OCI-LY7 (cell line): ENCODE measurements at regions not wholly inside any gene's neighbourhood (a gene's known extent, or its start where the extent isn't known, plus 50 kb on each side); places are given as distances from the start of the nearest gene placed in this dataset.

ENCODE experiments used
- BruUV-seq: library from RNA; stranded (reverse); fragments of 400-500 nt; replicated peaks from 2 replicates; lab custom pipeline; 2021; lab: Mats Ljungman, UMichigan
- CTCF ChIA-PET: fragments of 300-600 bp; sonication (Branson Sonifier 250); formaldehyde crosslinking; loops from one replicate; lab custom pipeline; 2022; ENCODE audit warnings: antibody characterized with exemption; ENCODE audit not compliant: unreplicated experiment; lab: Charles Lee
- POLR2A ChIA-PET: fragments of 300-600 bp; sonication (Branson Sonifier 250); formaldehyde crosslinking; loops from one replicate; lab custom pipeline; 2022; ENCODE audit warnings: antibody characterized with exemption; lab: Charles Lee
- DNase-seq: peaks from one replicate; pipeline ENCODE4 v3.0.0-alpha.2; 2015; ENCODE audit warnings: low spot score
- H2AFZ ChIP-seq: fragments of 200-600 bp; sonication (generic), shearing (Covaris generic); 2 replicates; pipeline ENCODE4 v1.6.1; 2014; ENCODE audit warnings: mild to moderate bottlenecking, antibody characterized with exemption, low read length, moderate library complexity
- H3K27ac ChIP-seq: fragments of 200-600 bp; sonication (generic); 2 replicates; pipeline ENCODE4 v1.5.1; 2014; ENCODE audit warnings: mixed run types, low read depth, mild to moderate bottlenecking, moderate library complexity, low read length, inconsistent platforms; ENCODE audit not compliant: poor library complexity, severe bottlenecking
- H3K36me3 ChIP-seq: fragments of 200-600 bp; sonication (generic); 2 replicates; pipeline ENCODE4 v1.6.1; 2014; ENCODE audit warnings: mild to moderate bottlenecking, antibody characterized with exemption, low read length, moderate library complexity, mixed read lengths; ENCODE audit not compliant: insufficient read depth
- H3K4me1 ChIP-seq: fragments of 200-600 bp; sonication (generic); 2 replicates; pipeline ENCODE4 v1.5.1; 2014; ENCODE audit warnings: mild to moderate bottlenecking, low read length; ENCODE audit not compliant: insufficient read depth, poor library complexity, severe bottlenecking
- H3K4me2 ChIP-seq: fragments of 200-600 bp; sonication (generic); 2 replicates; pipeline ENCODE4 v1.6.1; 2014; ENCODE audit warnings: mild to moderate bottlenecking, low read length
- H3K4me3 ChIP-seq: fragments of 200-600 bp; sonication (generic); 2 replicates; pipeline ENCODE4 v1.5.1; 2014; ENCODE audit warnings: mild to moderate bottlenecking, low read depth, low read length; ENCODE audit not compliant: poor library complexity, severe bottlenecking
- H3K79me2 ChIP-seq: fragments of 200-600 bp; sonication (generic); 2 replicates; pipeline ENCODE4 v1.6.1; 2016; ENCODE audit warnings: low read depth, mild to moderate bottlenecking, low read length, moderate library complexity, mixed read lengths; ENCODE audit not compliant: insufficient read depth
- H3K9me2 ChIP-seq: fragments of 200-600 bp; sonication (generic); 2 replicates; pipeline ENCODE4 v1.6.1; 2016; ENCODE audit warnings: mild to moderate bottlenecking, low read length, mixed read lengths; ENCODE audit not compliant: insufficient read depth
- H3K9me3 ChIP-seq: fragments of 200-600 bp; sonication (generic); 2 replicates; pipeline ENCODE4 v1.6.1; 2014; ENCODE audit warnings: mild to moderate bottlenecking, mixed run types, low read length, mixed read lengths
- H4K20me1 ChIP-seq: fragments of 200-600 bp; sonication (generic); 2 replicates; pipeline ENCODE4 v1.6.1; 2014; ENCODE audit warnings: mild to moderate bottlenecking, antibody characterized with exemption, low read length, moderate library complexity, mixed read lengths; ENCODE audit not compliant: insufficient read depth
- EZH2phosphoT487 ChIP-seq: fragments of 200-600 bp; sonication (generic); IDR thresholded peaks from 2 replicates; pipeline ENCODE4 v1.6.1; 2018; ENCODE audit warnings: low read depth, borderline replicate concordance, mild to moderate bottlenecking, mixed run types, antibody characterized with exemption, low read length, moderate library complexity, mixed read lengths
- intact Hi-C: fragments of 100-400 bp; cut with micrococcal nuclease; formaldehyde crosslinking; loops from one replicate; pipeline ENCODE4 v1.10.0; 2022; ENCODE audit not compliant: unreplicated experiment
- TF ChIP-seq, protein P1 (sequence below): fragments of 200-600 bp; sonication (generic); conservative IDR thresholded peaks from 2 replicates; pipeline ENCODE4 v1.5.1; 2014; ENCODE audit warnings: mild to moderate bottlenecking, antibody characterized with exemption, low read length, moderate library complexity, mixed read lengths

DNA sequence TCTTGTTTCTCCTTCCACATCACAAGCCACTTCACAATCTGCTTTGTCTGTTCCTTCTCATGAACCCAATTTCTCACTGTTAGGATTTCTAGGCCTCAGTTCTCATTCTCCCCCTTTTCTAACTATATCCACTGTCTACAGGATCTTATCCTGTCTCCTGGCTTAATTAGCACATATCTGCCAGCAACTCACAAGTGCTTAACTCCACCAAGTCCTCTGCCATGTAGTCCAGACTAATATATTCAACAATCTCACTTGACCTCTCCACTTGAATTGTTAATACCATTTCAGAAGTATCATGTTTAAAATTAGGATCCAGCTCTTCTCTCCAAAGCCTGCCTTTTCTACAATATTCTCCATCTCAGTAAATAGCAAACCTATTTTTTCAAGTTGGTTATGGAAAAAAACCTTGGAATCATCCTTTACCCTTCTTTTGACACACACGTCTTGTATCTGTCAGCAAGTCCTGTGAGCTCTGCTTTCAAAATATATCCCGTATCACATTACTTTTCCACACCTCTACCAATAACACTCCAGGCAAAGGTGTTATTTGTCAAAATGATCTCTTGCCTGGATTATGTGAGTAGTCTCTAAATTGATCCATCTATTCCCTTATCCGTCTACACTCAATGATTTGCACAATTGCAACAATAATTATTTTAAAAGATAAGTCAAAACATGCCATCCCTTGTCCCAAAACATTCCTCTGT is 127.2 kb upstream of the SLIT2 start:
- CTCF ChIA-PET, result no interaction called here
- H3K9me3 ChIP-seq, result no peaks in the 10 kb centered on the region
- POLR2A ChIA-PET, result no interaction called here
- H3K79me2 ChIP-seq, result no peaks in the 10 kb centered on the region
- H4K20me1 ChIP-seq, result no peaks in the 10 kb centered on the region
- H3K4me2 ChIP-seq, result no peak overlapping the region
- no peak overlapping the region for H2AFZ ChIP-seq
- H3K4me3 ChIP-seq, result no peak overlapping the region
- BruUV-seq, result no TSS peak
- TF ChIP-seq, protein P1, sequence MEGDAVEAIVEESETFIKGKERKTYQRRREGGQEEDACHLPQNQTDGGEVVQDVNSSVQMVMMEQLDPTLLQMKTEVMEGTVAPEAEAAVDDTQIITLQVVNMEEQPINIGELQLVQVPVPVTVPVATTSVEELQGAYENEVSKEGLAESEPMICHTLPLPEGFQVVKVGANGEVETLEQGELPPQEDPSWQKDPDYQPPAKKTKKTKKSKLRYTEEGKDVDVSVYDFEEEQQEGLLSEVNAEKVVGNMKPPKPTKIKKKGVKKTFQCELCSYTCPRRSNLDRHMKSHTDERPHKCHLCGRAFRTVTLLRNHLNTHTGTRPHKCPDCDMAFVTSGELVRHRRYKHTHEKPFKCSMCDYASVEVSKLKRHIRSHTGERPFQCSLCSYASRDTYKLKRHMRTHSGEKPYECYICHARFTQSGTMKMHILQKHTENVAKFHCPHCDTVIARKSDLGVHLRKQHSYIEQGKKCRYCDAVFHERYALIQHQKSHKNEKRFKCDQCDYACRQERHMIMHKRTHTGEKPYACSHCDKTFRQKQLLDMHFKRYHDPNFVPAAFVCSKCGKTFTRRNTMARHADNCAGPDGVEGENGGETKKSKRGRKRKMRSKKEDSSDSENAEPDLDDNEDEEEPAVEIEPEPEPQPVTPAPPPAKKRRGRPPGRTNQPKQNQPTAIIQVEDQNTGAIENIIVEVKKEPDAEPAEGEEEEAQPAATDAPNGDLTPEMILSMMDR, result no peak
- no peak for TF ChIP-seq EZH2phosphoT487
- DNase-seq, result no peak
- intact Hi-C loops, result no loop called here
- H3K27ac ChIP-seq, result no peak overlapping the region
- H3K36me3 ChIP-seq, result no peaks in the 10 kb centered on the region
- no peaks in the 10 kb centered on the region for H3K4me1 ChIP-seq
- no peaks in the 10 kb centered on the region for H3K9me2 ChIP-seq

DNA sequence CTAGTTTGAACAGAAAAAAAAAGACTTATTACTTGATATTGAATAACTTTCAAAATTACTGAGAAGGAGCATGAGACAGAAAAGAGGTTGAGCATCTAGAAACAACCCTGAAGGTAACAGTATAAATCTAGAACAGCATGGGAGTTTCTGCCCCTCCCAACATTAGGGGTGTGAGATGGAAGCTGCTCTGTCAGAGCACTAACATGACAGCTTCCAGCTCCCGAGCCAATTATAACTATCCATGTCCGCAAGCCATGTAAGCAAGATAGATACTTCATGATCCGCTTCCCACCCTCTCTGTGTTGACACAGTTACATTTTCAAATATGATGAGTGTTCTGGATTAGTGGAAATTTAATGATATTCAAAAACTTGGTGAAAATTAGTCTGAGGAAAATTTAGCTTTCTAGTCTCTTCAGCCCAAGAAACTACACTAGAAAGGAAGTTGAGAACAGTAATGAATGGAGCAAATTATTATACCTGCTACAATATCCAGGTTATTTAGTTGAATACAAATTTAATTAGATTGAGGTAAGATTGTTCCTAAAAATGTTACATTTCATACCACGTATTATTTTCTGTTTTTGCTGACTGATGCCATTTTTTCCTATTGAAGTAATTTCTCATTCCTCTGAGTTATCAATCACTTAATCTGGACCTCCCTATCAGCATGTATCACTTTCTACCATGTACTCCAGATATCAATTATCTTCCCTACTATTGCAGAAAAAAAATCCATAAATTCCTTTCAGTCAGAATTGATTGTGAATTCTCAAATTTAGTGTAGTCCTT is 129.3 kb upstream of the SLIT2 start:
- Histone ChIP-seq H3K4me1 (no peaks in the 10 kb centered on the region), H3K4me3 (no peak overlapping the region), H2AFZ (no peak overlapping the region), H3K79me2 (no peaks in the 10 kb centered on the region), H3K4me2 (no peak overlapping the region), H4K20me1 (no peaks in the 10 kb centered on the region), H3K9me3 (no peaks in the 10 kb centered on the region), H3K9me2 (no peaks in the 10 kb centered on the region), H3K36me3 (no peaks in the 10 kb centered on the region), H3K27ac (no peak overlapping the region)
- intact Hi-C loops, result no loop called here
- CTCF ChIA-PET, result no interaction called here
- BruUV-seq, result no TSS peak
- POLR2A ChIA-PET, result no interaction called here
- DNase-seq, result no peak
- TF ChIP-seq, protein P1, result no peak
- TF ChIP-seq EZH2phosphoT487, result no peak

DNA sequence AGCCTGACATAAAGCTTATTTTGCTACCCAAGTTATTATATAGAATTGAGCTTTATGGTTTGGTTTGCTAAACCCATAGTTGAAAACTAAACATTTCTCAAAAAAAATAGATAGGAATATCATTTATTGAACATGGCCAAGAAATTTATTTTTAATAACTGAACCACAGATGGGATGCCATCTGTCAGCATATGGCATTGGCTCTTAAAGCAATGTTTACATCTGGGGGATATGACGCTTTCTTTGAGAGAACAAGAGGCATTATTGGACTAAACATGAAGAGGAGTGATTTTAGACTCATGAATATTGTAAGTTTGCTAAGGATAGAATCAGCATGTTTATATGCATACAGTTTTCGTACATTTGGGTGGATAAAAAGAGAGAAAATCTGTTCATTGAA is 132.6 kb upstream of the SLIT2 start:
- no peak for DNase-seq
- TF ChIP-seq EZH2phosphoT487, result no peak
- TF ChIP-seq, protein P1, result no peak
- Histone ChIP-seq H3K79me2 (no peaks in the 10 kb centered on the region), H3K4me2 (no peak overlapping the region), H3K9me3 (no peaks in the 10 kb centered on the region), H3K9me2 (no peaks in the 10 kb centered on the region), H4K20me1 (no peaks in the 10 kb centered on the region), H3K4me1 (no peaks in the 10 kb centered on the region), H3K27ac (no peak overlapping the region), H3K36me3 (no peaks in the 10 kb centered on the region), H2AFZ (no peak overlapping the region), H3K4me3 (no peak overlapping the region)
- ChIA-PET CTCF (no interaction called here), POLR2A (no interaction called here)
- no TSS peak for BruUV-seq
- intact Hi-C loops, result no loop called here
